Mesodermal cell (in vitro differentiated cells): ENCODE measurements at regions not wholly inside any gene's neighbourhood (a gene's known extent, or its start where the extent isn't known, plus 50 kb on each side); places are given as distances from the start of the nearest gene placed in this dataset.
"Not testable (repeated sequence)": the region's sequence is repeated elsewhere in the genome, so short reads cannot be mapped to it uniquely, and the experiment has no call there.

Source experiments
- H3K27ac ChIP-seq: 2 replicates; pipeline ENCODE4 v1.7.0; 2013; ENCODE audit warnings: mild to moderate bottlenecking, low read depth, low read length, moderate library complexity; ENCODE audit not compliant: severe bottlenecking
- H3K36me3 ChIP-seq: 2 replicates; pipeline ENCODE4 v1.7.1; 2013; ENCODE audit warnings: mild to moderate bottlenecking, low read length, moderate library complexity; ENCODE audit not compliant: control insufficient read depth, insufficient read depth
- H3K4me1 ChIP-seq: one replicate; pipeline ENCODE4 v1.7.1; 2013; ENCODE audit warnings: mild to moderate bottlenecking, low read length; ENCODE audit not compliant: insufficient read depth, control insufficient read depth, poor library complexity, severe bottlenecking
- H3K4me3 ChIP-seq: 2 replicates; pipeline ENCODE4 v1.7.0; 2013; ENCODE audit warnings: low read length, control low read depth, mild to moderate bottlenecking; ENCODE audit not compliant: insufficient read depth, poor library complexity, severe bottlenecking; ENCODE audit errors: extremely low read depth
- H3K9me3 ChIP-seq: 2 replicates; pipeline ENCODE4 v1.7.1; 2013; ENCODE audit warnings: mild to moderate bottlenecking, low read length, moderate library complexity; ENCODE audit not compliant: control insufficient read depth
- WGBS, 2 experiments: methylation state at CpG; one replicate each; pipeline ENCODE4 v1.1.5; 2013; ENCODE audit warnings: missing lambda C conversion rate in 2 of 2; ENCODE audit not compliant: insufficient coverage in 2 of 2; 5-methylcytosine and 5-hydroxymethylcytosine counted together

GRCh38 chrY:19535697-19536096 is 208.8 kb downstream of the KDM5D start:
- H3K9me3 ChIP-seq, H3K4me3 ChIP-seq, H3K4me1 ChIP-seq, H3K36me3 ChIP-seq, H3K27ac ChIP-seq: not testable (repeated sequence)
- WGBS, 2 experiments, result 90% methylated on average over 2 of the region's 14 CpGs; no CpG with 5 or more reads in 1 of the 2 experiments

GRCh38 chrY:19521976-19522375 is 222.6 kb downstream of the KDM5D start:
- Histone ChIP-seq H3K9me3 (no peaks in the 10 kb centered on the region), H3K27ac (no peak overlapping the region), H3K36me3 (no peaks in the 10 kb centered on the region), H3K4me3 (no peak overlapping the region), H3K4me1 (no peaks in the 10 kb centered on the region)

DNA sequence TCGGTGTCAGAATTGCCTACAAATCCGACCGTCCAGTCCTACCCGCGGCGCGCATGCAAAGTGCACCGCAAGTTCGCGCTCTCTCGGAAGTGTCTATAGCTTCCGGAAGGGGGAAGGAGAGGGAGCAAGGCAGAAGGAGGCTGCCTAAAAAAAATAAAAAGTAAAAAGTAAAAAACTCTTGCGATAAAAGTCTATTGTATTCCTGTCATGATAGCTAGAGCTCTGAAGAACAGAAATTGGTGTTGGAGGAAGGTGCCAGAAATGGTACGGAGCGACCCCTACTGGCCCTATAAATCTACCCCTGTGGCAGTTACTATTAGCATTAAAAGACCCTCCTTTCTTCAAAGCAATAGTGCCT is 241.5 kb downstream of the KDM5D start:
- Histone ChIP-seq H3K4me1 (no peaks in the 10 kb centered on the region), H3K4me3 (no peak overlapping the region), H3K36me3 (no peaks in the 10 kb centered on the region)

DNA sequence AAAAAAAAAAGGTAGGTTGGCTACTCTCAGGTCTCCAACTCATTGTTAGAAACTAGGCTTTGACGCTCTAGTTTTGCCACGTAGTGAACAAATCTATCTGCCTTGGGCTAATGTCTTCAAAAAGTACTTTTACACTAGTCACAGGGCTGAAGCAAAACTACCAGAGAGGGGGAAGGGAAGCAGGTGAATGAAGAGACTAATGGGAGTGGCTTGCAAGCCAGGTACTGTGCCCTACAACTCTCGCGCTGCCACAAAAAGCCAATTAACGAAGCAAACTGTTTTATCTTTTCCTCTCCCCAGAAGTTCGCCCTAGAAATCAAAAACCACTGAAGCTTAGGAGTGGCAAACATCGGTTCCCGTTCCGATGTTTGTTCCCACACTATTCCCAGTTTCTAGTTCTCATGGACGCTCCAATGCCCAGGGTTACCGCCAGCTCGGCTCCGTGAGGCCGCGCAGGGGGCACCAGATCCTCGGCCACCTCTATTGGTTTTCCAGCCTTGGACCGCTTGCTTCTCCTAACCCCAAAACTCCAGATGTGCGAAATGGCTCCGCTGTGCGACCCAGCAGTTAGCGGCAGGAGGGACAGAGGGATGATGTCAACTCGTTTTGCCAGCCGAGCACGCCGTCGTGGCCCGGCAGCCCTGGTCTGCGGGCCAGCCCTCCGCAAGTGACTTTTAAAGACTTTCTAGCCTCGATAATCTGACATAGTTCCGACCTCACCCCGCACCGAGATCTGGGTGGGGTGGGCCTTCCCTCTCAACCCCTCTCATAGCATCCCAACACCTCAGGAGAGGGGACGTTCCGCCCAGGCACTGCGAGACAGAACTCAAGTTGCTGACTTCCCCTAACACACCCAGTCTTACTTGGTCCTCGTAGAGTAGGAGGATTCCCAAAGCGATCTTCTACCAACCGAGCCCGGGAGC is 242.1 kb downstream of the KDM5D start:
- Histone ChIP-seq H3K4me3 (no peak overlapping the region), H3K36me3 (no peaks in the 10 kb centered on the region), H3K9me3 (no peaks in the 10 kb centered on the region), H3K4me1 (no peaks in the 10 kb centered on the region), H3K27ac (no peak overlapping the region)
- 51 to 54% methylated on average over 8 to 13 of the region's 40 CpGs for WGBS, 2 experiments

More for the DNA sequence above, 241.5 kb downstream of the KDM5D start:
- no CpG with 5 or more reads among the region's 15 CpGs for WGBS, 2 experiments
- Histone ChIP-seq H3K9me3 (no peaks in the 10 kb centered on the region), H3K27ac (no peak overlapping the region)

DNA sequence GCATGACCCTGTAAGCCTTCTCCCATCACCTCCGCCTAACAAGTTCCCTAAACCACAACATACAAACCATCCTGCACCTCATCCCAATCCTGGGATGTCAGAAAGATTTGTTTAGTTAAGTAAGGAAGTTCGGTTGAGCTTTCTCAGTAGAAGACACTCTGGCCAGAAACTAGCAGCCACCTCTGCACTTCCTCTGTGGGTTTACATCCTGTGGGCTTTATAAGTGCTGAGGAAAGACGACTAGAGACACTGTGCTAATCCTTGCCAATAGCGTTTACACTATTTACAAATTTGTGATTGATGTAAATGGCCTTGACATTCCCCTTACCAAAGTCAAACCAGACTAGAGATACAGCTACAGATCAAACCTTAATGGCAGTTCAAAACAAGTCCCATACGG is 246.0 kb downstream of the KDM5D start:
- Histone ChIP-seq H3K4me3 (no peak overlapping the region), H3K36me3 (no peaks in the 10 kb centered on the region), H3K4me1 (no peaks in the 10 kb centered on the region), H3K27ac (no peak overlapping the region), H3K9me3 (no peaks in the 10 kb centered on the region)
- no CpG with 5 or more reads among the region's 5 CpGs for WGBS, 2 experiments

DNA sequence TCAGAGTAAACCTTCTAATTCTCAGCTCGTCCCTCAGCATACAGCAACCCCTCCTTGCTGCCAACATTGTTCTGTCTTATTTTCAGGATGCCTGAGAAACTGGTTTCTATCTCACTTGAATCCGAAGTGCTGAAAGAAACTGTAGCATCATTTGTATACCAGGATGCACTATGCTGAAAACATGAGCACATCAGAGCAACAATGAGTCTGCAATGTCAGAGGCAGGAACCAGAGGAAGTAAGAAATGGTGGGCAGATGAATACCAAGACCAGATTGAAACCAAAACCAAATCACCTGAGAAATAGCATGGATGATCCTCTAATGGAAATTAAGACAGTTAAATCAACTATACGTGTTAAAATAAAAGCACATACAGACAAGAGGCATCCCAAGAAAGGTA is 257.0 kb downstream of the KDM5D start:
- Histone ChIP-seq H3K27ac (no peak overlapping the region), H3K4me1 (no peaks in the 10 kb centered on the region), H3K4me3 (no peak overlapping the region), H3K36me3 (no peaks in the 10 kb centered on the region), H3K9me3 (no peaks in the 10 kb centered on the region)
- no CpG with 5 or more reads among the region's 3 CpGs for WGBS, 2 experiments

GRCh38 chrY:19484997-19485396 is 259.5 kb downstream of the KDM5D start:
- H3K27ac ChIP-seq, result no peak overlapping the region
- H3K4me3 ChIP-seq, result no peak overlapping the region
- 100% methylated on average over 1 of the region's 2 CpGs; no CpG with 5 or more reads in 1 of the 2 experiments for WGBS, 2 experiments

GRCh38 chrY:19479141-19479540 is 265.4 kb downstream of the KDM5D start:
- Histone ChIP-seq H3K9me3 (no peaks in the 10 kb centered on the region), H3K4me3 (no peak overlapping the region), H3K27ac (no peak overlapping the region), H3K4me1 (no peaks in the 10 kb centered on the region), H3K36me3 (no peaks in the 10 kb centered on the region)

More at GRCh38 chrY:19484997-19485396, 259.5 kb downstream of the KDM5D start:
- H3K4me1 ChIP-seq, result no peaks in the 10 kb centered on the region
- H3K36me3 ChIP-seq, result no peaks in the 10 kb centered on the region
- no peaks in the 10 kb centered on the region for H3K9me3 ChIP-seq

DNA sequence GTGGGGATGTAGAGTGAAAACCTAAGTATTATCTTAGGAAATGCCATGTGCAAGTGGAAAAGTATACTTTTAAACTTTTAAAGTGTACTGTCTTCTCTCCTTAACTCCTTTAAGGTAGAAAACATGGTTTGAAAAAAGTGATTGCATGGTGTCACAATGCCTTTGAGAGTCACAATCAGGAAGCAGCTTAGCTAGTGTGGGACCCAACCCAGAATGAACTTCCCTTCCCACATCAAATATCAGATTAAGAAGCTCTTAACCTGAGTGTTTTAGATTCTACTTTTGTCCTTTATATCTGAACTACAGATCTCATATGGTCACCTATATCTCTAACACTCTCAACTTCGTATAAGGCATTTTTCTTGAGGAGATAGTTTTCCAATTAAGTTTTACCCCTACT is 266.6 kb downstream of the KDM5D start:
- no peak overlapping the region for H3K4me3 ChIP-seq
- no peaks in the 10 kb centered on the region for H3K36me3 ChIP-seq
- no peak overlapping the region for H3K27ac ChIP-seq
- H3K9me3 ChIP-seq, result no peaks in the 10 kb centered on the region
- no peaks in the 10 kb centered on the region for H3K4me1 ChIP-seq
- no CpG with 5 or more reads among the region's 1 CpG for WGBS, 2 experiments

- H3K27ac ChIP-seq, result no peak overlapping the region
- no peak overlapping the region for H3K4me3 ChIP-seq
- no peaks in the 10 kb centered on the region for H3K9me3 ChIP-seq
- no peaks in the 10 kb centered on the region for H3K36me3 ChIP-seq
- H3K4me1 ChIP-seq, result no peaks in the 10 kb centered on the region
These were observed 278.7 kb downstream of the KDM5D start for GRCh38 chrY:19465809-19466208.

DNA sequence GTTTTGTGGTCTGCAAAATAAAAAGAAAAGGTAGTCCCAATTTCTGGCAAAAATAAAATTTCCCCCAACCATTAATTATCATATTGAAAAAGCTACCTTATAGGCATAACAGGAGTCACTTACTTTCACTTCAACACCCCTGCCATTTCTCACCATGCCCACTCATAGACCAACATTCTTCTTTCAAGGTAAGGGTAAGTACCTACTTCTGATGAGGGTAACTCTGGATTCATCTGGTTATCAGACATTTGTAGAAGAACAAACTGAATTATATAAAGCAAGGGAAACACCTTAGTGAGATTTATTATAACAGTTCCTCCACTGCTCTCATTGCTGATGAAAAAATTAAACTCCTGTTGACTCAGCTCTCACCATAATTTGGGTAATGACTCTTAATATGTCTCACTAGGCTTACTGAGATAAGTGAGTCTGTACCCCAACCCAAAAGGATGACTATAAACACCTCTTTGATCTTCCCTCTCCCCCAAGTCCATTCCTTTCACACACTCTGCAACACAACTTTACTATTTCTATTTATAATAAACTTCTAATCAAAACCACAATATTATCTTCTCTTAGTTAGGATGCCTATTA is 287.6 kb downstream of the KDM5D start:
- Histone ChIP-seq H3K4me3 (no peak overlapping the region), H3K36me3 (no peaks in the 10 kb centered on the region), H3K4me1 (no peaks in the 10 kb centered on the region), H3K9me3 (no peaks in the 10 kb centered on the region), H3K27ac (no peak overlapping the region)
